ENCODE measurements at regions not wholly inside any gene's neighbourhood (a gene's known extent, or its start where the extent isn't known, plus 50 kb on each side); places are given as distances from the start of the nearest gene placed in this dataset.

- Histone ChIP-seq H3K4ac (replicated peaks; ENCODE audit: insufficient read length, low read depth, low read length) (no peak overlapping the region), H3K23ac (ENCODE audit: insufficient read length) (no peak overlapping the region), H3K18ac (ENCODE audit: extremely low read depth, low read length) (no peak overlapping the region), H3K4me2 (ENCODE audit: insufficient read depth in 1 of 2, low read depth in 2 of 2, low read length in 2 of 2) (no peak overlapping the region), H4K20me1 (replicated peaks in 1 of 2; ENCODE audit: control insufficient read depth in 1 of 2, insufficient read depth in 2 of 2, low read length in 2 of 2) (no peaks in the 10 kb centered on the region), H2BK20ac (ENCODE audit: low read length) (no peak overlapping the region), H4K91ac (replicated peaks; ENCODE audit: insufficient read length, low read length) (no peak overlapping the region), H3K9ac (replicated peaks in 1 of 4; ENCODE audit: extremely low read depth in 1 of 4, low read depth in 3 of 4, low read length in 3 of 4) (no peak overlapping the region), H3K27me3 (replicated peaks in 1 of 4; ENCODE audit: control insufficient read depth in 3 of 4, extremely low read depth in 1 of 4, insufficient read depth in 3 of 4, low read length in 3 of 4) (no peaks in the 10 kb centered on the region), H3K14ac (ENCODE audit: insufficient read length) (no peak overlapping the region), H2AK5ac (ENCODE audit: low read depth, low read length) (no peak overlapping the region), H2BK15ac (ENCODE audit: low read length) (no peak overlapping the region), H3K27ac (ENCODE audit: low read depth, low read length) (no peak overlapping the region), H3K56ac (replicated peaks; ENCODE audit: insufficient read length, low read depth, low read length) (no peak overlapping the region), H3K79me2 (ENCODE audit: control insufficient read depth in 1 of 2, insufficient read depth in 2 of 2, low read length in 2 of 2) (no peaks in the 10 kb centered on the region), H3K4me1 (replicated peaks in 1 of 4; ENCODE audit: control insufficient read depth in 3 of 4, insufficient read depth in 4 of 4, low read length in 3 of 4) (no peaks in the 10 kb centered on the region), H2BK120ac (replicated peaks; ENCODE audit: low read depth, low read length) (no peak overlapping the region), H3K4me3 (ENCODE audit: extremely low read depth in 1 of 4, insufficient read depth in 2 of 4, low read depth in 3 of 4, low read length in 4 of 4) (no peak overlapping the region), H2BK5ac (ENCODE audit: low read depth, low read length) (no peak overlapping the region), H3K36me3 (ENCODE audit: control insufficient read depth in 2 of 4, insufficient read depth in 4 of 4, low read length in 3 of 4) (no peaks in the 10 kb centered on the region), H3K23me2 (ENCODE audit: low read depth, low read length) (no peaks in the 10 kb centered on the region), H3K79me1 (ENCODE audit: low read depth, low read length) (no peaks in the 10 kb centered on the region), H4K5ac (ENCODE audit: insufficient read length, low read depth, low read length) (no peak overlapping the region), H4K8ac (ENCODE audit: extremely low read depth, insufficient read depth, low read length) (no peak overlapping the region), H2AFZ (ENCODE audit: low read length) (no peak overlapping the region), H3K9me3 (ENCODE audit: insufficient read depth in 2 of 2, low read depth in 1 of 2, low read length in 1 of 2) (no peaks in the 10 kb centered on the region), H2BK12ac (ENCODE audit: low read depth, low read length) (no peak overlapping the region)
- TF ChIP-seq CEBPB (IDR thresholded peaks at IDR 0.05; ENCODE audit: low read depth, low read length) (no peak), SIX5 (IDR thresholded peaks at IDR 0.05; ENCODE audit: low read depth, low read length) (no peak), SP2 (IDR thresholded peaks at IDR 0.05; ENCODE audit: low read length) (no peak), MAX (IDR thresholded peaks at IDR 0.05) (no peak), POLR2AphosphoS5 (IDR thresholded peaks at IDR 0.05; ENCODE audit: low read depth, low read length) (no peak), EZH2 (IDR thresholded peaks at IDR 0.05; ENCODE audit: low read depth, low read length, severe bottlenecking) (no peak)
- FAIRE-seq (no peak), DNase-seq (ENCODE audit: low read depth in 1 of 2, low spot score in 2 of 2) (no peak)
- ChIA-PET CTCF (ENCODE audit: partially characterized antibody) (no interaction called here), POLR2A (ENCODE audit: partially characterized antibody) (no interaction called here)
- WGBS, 2 experiments (ENCODE audit: extremely low coverage in 1 of 2, insufficient coverage in 1 of 2, insufficient read length in 1 of 2, insufficient replicate concordance in 2 of 2, low coverage in 1 of 2, low lambda C conversion rate in 2 of 2, missing lambda C conversion rate in 1 of 2): 85% methylated on average over 3 of the region's 5 CpGs; no CpG with 5 or more reads in 1 of the 2 experiments
Measured at GRCh38 chr1:96370757-96371156, 350.8 kb upstream of the PTBP2 start.

All from H1 (cell line).